ENCODE measurements at regions not wholly inside any gene's neighbourhood (a gene's known extent, or its start where the extent isn't known, plus 50 kb on each side); places are given as distances from the start of the nearest gene placed in this dataset.

DNA sequence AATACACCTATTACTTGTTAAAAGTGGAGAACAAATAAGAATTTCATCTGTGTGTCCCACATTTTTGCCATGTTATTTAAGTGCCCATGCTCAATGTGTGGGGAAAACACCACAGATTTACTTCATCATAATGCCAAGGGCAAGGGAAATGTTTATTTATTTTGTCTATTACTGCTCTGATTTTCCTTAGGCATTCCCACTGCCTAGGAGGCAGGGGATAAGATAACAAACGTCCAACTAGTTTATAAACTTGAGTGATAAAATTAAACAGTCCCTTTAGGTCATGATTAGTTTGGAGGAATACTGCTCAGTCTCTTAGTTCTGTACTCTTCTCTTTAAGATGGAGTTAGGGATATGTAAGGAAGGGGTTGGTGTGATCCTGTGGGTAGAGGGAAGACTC is 598.4 kb upstream of the MARCKS start:
- no peak overlapping the region for H3K27ac ChIP-seq
- no peak overlapping the region for H3K4me3 ChIP-seq
- H3K9me3 ChIP-seq, result peaks cover 4 to 10% of the 10 kb centered on the region in 2 donors
- no peak for DNase-seq (ENCODE audit: low spot score)
- H3K27me3 ChIP-seq, result no peaks in the 10 kb centered on the region
- TF ChIP-seq, protein P1, sequence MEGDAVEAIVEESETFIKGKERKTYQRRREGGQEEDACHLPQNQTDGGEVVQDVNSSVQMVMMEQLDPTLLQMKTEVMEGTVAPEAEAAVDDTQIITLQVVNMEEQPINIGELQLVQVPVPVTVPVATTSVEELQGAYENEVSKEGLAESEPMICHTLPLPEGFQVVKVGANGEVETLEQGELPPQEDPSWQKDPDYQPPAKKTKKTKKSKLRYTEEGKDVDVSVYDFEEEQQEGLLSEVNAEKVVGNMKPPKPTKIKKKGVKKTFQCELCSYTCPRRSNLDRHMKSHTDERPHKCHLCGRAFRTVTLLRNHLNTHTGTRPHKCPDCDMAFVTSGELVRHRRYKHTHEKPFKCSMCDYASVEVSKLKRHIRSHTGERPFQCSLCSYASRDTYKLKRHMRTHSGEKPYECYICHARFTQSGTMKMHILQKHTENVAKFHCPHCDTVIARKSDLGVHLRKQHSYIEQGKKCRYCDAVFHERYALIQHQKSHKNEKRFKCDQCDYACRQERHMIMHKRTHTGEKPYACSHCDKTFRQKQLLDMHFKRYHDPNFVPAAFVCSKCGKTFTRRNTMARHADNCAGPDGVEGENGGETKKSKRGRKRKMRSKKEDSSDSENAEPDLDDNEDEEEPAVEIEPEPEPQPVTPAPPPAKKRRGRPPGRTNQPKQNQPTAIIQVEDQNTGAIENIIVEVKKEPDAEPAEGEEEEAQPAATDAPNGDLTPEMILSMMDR (IDR thresholded peaks at IDR 0.05), result no peak
- no peaks in the 10 kb centered on the region for H3K36me3 ChIP-seq
- no peaks in the 10 kb centered on the region for H3K4me1 ChIP-seq

DNA sequence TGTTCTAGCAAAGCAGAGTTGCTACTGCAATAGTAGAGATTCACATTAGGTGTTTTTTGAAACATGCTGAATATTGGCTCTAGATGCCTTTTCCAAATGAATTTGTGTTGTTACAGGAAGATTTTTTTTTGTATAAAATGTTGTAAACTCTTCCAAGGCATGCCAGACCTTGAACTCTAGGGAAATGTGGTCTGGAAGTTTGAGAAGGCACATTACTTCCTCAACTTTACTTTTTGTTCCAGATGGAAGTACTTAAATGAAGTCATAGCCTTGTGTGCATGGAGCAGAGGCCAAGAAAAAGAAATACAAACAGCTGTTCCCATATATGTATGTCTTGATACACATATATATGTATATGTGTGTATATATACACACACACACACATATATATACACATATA is 585.7 kb upstream of the MARCKS start:
- H3K4me1 ChIP-seq, result no peaks in the 10 kb centered on the region
- no peak overlapping the region for H3K4me3 ChIP-seq
- TF ChIP-seq, protein P1 (IDR thresholded peaks at IDR 0.05), result no peak
- no peak for DNase-seq (ENCODE audit: low spot score)
- H3K9me3 ChIP-seq, result peaks cover 18 to 41% of the 10 kb centered on the region in 2 donors
- H3K36me3 ChIP-seq, result no peaks in the 10 kb centered on the region
- H3K27ac ChIP-seq, result no peak overlapping the region
- H3K27me3 ChIP-seq, result no peaks in the 10 kb centered on the region

DNA sequence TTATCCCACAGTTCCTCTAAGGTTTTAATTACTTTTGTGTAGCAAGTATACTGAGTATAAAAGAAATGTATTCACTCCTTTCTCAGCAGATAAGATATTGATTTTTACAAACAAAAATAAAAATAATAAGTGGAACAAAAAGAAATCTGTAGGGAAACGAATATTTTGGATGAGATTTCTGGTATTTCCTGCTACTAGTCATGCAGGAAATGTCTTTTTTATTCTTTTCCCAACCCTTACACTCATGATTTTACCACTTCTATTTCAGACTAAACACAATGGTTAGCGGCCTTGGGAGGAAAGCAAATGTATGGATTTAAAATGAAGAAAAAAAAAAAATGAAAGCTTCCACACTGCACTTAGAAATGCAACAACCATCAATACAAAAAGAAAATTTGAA is 580.5 kb upstream of the MARCKS start:
- Histone ChIP-seq H3K27ac (no peak overlapping the region), H3K36me3 (no peaks in the 10 kb centered on the region), H3K9me3 (no peaks in the 10 kb centered on the region), H3K4me3 (no peak overlapping the region), H3K4me1 (no peaks in the 10 kb centered on the region), H3K27me3 (no peaks in the 10 kb centered on the region)
- no peak for DNase-seq (ENCODE audit: low spot score)
- TF ChIP-seq, protein P1 (IDR thresholded peaks at IDR 0.05), result no peak

DNA sequence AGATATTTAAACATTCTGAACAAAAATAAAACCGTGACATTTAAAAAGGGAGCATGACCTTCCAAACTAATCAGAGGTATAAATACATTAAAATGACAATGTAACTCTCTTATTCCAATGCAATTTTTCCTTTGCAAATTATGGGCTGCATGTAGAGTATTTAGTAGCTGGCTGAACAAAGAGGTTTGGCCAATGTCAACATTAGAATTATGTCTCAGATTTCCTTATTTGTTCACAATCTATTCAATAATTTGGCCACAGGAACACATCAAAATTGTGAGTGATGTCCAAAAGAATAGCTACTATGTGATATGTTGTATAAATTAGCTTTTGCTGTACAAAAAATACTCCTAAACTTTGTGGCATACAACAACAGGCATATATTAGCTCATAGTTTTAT is 580.0 kb upstream of the MARCKS start:
- Histone ChIP-seq H3K4me3 (no peak overlapping the region), H3K36me3 (no peaks in the 10 kb centered on the region), H3K9me3 (no peaks in the 10 kb centered on the region), H3K27ac (no peak overlapping the region), H3K4me1 (no peaks in the 10 kb centered on the region), H3K27me3 (no peaks in the 10 kb centered on the region)
- no peak for DNase-seq (ENCODE audit: low spot score)
- TF ChIP-seq, protein P1 (IDR thresholded peaks at IDR 0.05), result no peak

DNA sequence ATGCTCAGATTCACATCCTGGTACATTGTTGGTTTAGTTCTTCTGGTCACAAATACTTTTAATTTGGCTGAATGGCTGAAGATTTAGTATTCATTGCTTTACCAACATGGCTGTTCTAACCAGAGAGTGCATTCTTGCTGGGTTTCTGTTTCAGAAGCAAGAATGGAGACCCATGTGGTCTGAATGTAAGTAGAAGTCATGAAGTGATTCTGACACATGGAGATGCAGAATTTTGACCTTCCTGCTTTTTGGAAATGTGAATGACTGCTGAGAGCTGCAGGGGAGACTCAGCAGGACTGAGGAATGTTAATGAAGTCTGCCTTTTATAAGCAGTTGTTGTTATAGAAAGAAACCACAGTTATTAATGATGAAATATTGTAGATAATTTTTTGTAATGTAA is 576.1 kb upstream of the MARCKS start:
- TF ChIP-seq, protein P1 (IDR thresholded peaks at IDR 0.05), result no peak
- no peaks in the 10 kb centered on the region for H3K27me3 ChIP-seq
- H3K36me3 ChIP-seq, result no peaks in the 10 kb centered on the region
- H3K9me3 ChIP-seq, result peaks cover 0 to 4% of the 10 kb centered on the region in 2 donors
- no peak overlapping the region for H3K4me3 ChIP-seq
- no peak overlapping the region for H3K27ac ChIP-seq
- DNase-seq (ENCODE audit: low spot score), result no peak
- no peaks in the 10 kb centered on the region for H3K4me1 ChIP-seq

DNA sequence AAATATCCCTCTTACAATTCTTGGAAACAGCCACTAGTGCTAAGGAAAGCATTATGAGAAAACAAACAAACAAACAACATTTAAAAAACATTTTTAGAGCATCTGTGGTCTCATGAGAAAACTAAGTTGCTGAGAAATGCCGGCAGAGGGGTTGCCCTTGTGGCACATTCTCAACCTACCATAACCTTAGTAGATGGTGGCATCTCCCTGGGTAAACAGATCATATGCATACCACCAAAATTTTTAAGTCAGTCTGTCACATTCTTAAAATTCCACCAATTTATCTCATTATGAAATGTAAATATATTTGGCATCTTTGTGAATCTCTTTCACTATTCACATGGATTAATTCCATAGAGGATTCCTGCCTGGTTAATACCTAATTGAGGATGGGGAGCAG is 575.7 kb upstream of the MARCKS start:
- H3K9me3 ChIP-seq, result peaks cover 0 to 8% of the 10 kb centered on the region in 2 donors
- H3K27ac ChIP-seq, result no peak overlapping the region
- no peaks in the 10 kb centered on the region for H3K36me3 ChIP-seq
- TF ChIP-seq, protein P1 (IDR thresholded peaks at IDR 0.05), result no peak
- DNase-seq (ENCODE audit: low spot score), result no peak
- no peaks in the 10 kb centered on the region for H3K27me3 ChIP-seq
- no peaks in the 10 kb centered on the region for H3K4me1 ChIP-seq
- no peak overlapping the region for H3K4me3 ChIP-seq
